SJSA1 (cell line): ENCODE measurements at regions not wholly inside any gene's neighbourhood (a gene's known extent, or its start where the extent isn't known, plus 50 kb on each side); places are given as distances from the start of the nearest gene placed in this dataset.

Source experiments
- DNase-seq, 2 experiments: peaks; one replicate each; pipeline ENCODE4 v3.0.0-alpha.2; 2015 to 2020; ENCODE audit warnings: low spot score in 2 of 2, low read depth in 1 of 2
- H3K27ac ChIP-seq: fragments of 250-450 bp; sonication (Bioruptor Pico); 2 replicates; pipeline ENCODE4 v1.5.1; 2020; ENCODE audit warnings: mild to moderate bottlenecking, moderate library complexity
- H3K27me3 ChIP-seq: fragments of 250-450 bp; sonication (Bioruptor Pico); replicated peaks from 2 replicates; pipeline ENCODE4 v1.5.1; 2020; ENCODE audit warnings: mild to moderate bottlenecking, moderate library complexity
- H3K36me3 ChIP-seq: fragments of 250-450 bp; sonication (Bioruptor Pico); 2 replicates; pipeline ENCODE4 v1.5.1; 2020; ENCODE audit warnings: mild to moderate bottlenecking
- H3K4me1 ChIP-seq: fragments of 250-450 bp; sonication (Bioruptor Pico); replicated peaks from 2 replicates; pipeline ENCODE4 v1.6.1; 2021; ENCODE audit warnings: mild to moderate bottlenecking
- H3K4me3 ChIP-seq: fragments of 250-450 bp; sonication (Bioruptor Pico); 2 replicates; pipeline ENCODE4 v1.5.1; 2020; ENCODE audit warnings: mild to moderate bottlenecking
- H3K9me3 ChIP-seq: fragments of 250-450 bp; sonication (Bioruptor Pico); replicated peaks from 2 replicates; pipeline ENCODE4 v1.5.1; 2020; ENCODE audit warnings: mild to moderate bottlenecking

DNA sequence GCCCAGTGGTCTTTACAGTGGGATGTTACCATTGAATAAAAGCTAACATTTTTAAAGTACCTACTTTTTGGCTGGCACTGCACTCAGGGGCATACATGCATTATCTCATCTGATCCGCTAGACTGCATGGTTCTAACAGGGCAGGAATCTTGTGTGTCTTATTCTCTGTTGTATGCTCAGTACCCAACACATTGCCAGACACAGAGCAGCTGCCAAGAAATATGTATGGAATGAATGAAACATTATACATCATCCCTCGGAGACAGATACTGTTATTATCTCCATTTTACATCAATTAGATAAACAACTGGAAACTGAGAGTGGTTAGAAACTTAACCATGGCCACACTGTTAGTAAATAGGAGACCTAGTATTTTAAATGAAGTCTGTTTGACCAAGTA, 74.1 kb upstream of the CDH11 start:
- DNase-seq, result no peak
- no peaks in the 10 kb centered on the region for H3K36me3 ChIP-seq
- H3K27ac ChIP-seq, result no peak overlapping the region
- H3K27me3 ChIP-seq, result no peaks in the 10 kb centered on the region
- H3K9me3 ChIP-seq, result no peaks in the 10 kb centered on the region
- H3K4me1 ChIP-seq, result no peaks in the 10 kb centered on the region; the same call in 1 of the 2 replicates
- no peak overlapping the region for H3K4me3 ChIP-seq

DNA sequence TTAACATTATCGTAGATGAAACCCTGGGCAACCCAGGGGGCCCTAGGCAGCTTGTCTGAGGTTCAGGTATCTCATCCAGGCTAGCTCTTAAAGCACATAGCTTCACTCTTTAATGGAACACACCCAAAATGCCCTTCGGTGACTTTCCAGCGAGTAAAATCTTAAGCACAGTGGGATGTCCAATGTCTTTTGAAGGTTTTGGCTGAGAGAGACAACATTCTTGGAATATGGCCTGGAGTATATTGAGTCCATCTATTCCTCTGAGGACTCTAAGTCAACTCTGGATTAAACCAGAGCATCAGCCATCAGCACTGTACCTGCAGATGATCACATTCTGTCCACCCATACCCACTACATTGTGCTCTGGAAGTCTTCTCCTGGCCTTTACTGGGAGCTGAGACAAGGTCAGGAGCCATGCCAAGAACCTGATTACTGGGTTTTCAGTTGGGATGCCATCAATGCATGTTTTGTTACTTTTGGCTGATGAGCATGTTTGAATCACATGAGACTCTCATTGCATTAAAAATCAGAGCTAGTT, 63.4 kb upstream of the CDH11 start:
- Histone ChIP-seq H3K27ac (no peak overlapping the region), H3K27me3 (no peaks in the 10 kb centered on the region), H3K4me3 (no peak overlapping the region), H3K4me1 (no peaks in the 10 kb centered on the region), H3K36me3 (no peaks in the 10 kb centered on the region), H3K9me3 (no peaks in the 10 kb centered on the region)
- no peak for DNase-seq

GRCh38 chr16:65181071-65181561, 59.3 kb upstream of the CDH11 start:
- H3K4me3 ChIP-seq, result no peak overlapping the region
- no peaks in the 10 kb centered on the region for H3K4me1 ChIP-seq
- no peak for DNase-seq
- no peaks in the 10 kb centered on the region for H3K9me3 ChIP-seq
- no peaks in the 10 kb centered on the region for H3K36me3 ChIP-seq
- H3K27ac ChIP-seq, result no peak overlapping the region
- no peaks in the 10 kb centered on the region for H3K27me3 ChIP-seq

GRCh38 chr16:65178151-65178550, 56.3 kb upstream of the CDH11 start:
- Histone ChIP-seq H3K27me3 (no peaks in the 10 kb centered on the region), H3K9me3 (no peaks in the 10 kb centered on the region), H3K4me1 (no peaks in the 10 kb centered on the region), H3K36me3 (no peaks in the 10 kb centered on the region), H3K27ac (no peak overlapping the region), H3K4me3 (no peak overlapping the region)
- DNase-seq, result no peak

- H3K27ac ChIP-seq, result no peak overlapping the region
- H3K36me3 ChIP-seq, result no peaks in the 10 kb centered on the region
- no peak for DNase-seq
- H3K4me1 ChIP-seq, result no peaks in the 10 kb centered on the region
- H3K9me3 ChIP-seq, result no peaks in the 10 kb centered on the region
- H3K4me3 ChIP-seq, result no peak overlapping the region
- H3K27me3 ChIP-seq, result no peaks in the 10 kb centered on the region
Measured at GRCh38 chr16:65176603-65177002, 54.7 kb upstream of the CDH11 start.

GRCh38 chr16:65172356-65172755, 50.5 kb upstream of the CDH11 start:
- H3K4me3 ChIP-seq, result no peak overlapping the region
- no peak for DNase-seq
- no peak overlapping the region for H3K27ac ChIP-seq
- H3K27me3 ChIP-seq, result no peaks in the 10 kb centered on the region
- H3K9me3 ChIP-seq, result no peaks in the 10 kb centered on the region
- H3K36me3 ChIP-seq, result no peaks in the 10 kb centered on the region
- no peaks in the 10 kb centered on the region for H3K4me1 ChIP-seq
